CD14-positive monocyte (primary cell): ENCODE measurements at regions not wholly inside any gene's neighbourhood (a gene's known extent, or its start where the extent isn't known, plus 50 kb on each side); places are given as distances from the start of the nearest gene placed in this dataset.

Experiments used
- DNase-seq, 3 donors: peaks; one replicate each; pipeline ENCODE4 v3.0.0-alpha.2; 2011 to 2022
- H2AFZ ChIP-seq: 2 replicates; pipeline ENCODE4 v1.6.0; 2012; ENCODE audit warnings: mild to moderate bottlenecking, low read depth, low read length, inconsistent platforms; ENCODE audit not compliant: insufficient read depth, poor library complexity, severe bottlenecking
- H3K27ac ChIP-seq, 2 donors: 1 replicate in 1 of 2; 2 replicates in 1 of 2; pipeline ENCODE4 v1.5.1; 2012 to 2013; ENCODE audit warnings: low read length in 2 of 2, control low read depth in 1 of 2, inconsistent platforms in 1 of 2, low read depth in 1 of 2, mild to moderate bottlenecking in 1 of 2
- H3K27me3 ChIP-seq, 2 donors: one replicate each; pipeline versions ENCODE4 v1.6.0 to v1.6.1; 2011 to 2013; ENCODE audit warnings: low read length in 2 of 2; ENCODE audit not compliant: control insufficient read depth in 2 of 2, insufficient read depth in 2 of 2
- H3K36me3 ChIP-seq, 2 donors: replicated peaks in 1 of 2; 1 replicate in 1 of 2; 2 replicates in 1 of 2; pipeline versions ENCODE4 v1.5.1 to v1.6.1; 2012 to 2013; ENCODE audit warnings: low read length in 2 of 2, control low read depth in 1 of 2, inconsistent platforms in 1 of 2, mild to moderate bottlenecking in 1 of 2; ENCODE audit not compliant: insufficient read depth in 2 of 2, control insufficient read depth in 1 of 2
- H3K4me1 ChIP-seq, 2 donors: 1 replicate in 1 of 2; 2 replicates in 1 of 2; pipeline versions ENCODE4 v1.5.1 to v1.6.1; 2012 to 2013; ENCODE audit warnings: low read length in 2 of 2, control low read depth in 1 of 2, inconsistent platforms in 1 of 2, mild to moderate bottlenecking in 1 of 2, moderate library complexity in 1 of 2; ENCODE audit not compliant: insufficient read depth in 2 of 2, control insufficient read depth in 1 of 2
- H3K4me2 ChIP-seq: replicated peaks from 2 replicates; pipeline ENCODE3; 2012; ENCODE audit warnings: low read length, moderate library complexity, mild to moderate bottlenecking; ENCODE audit not compliant: poor library complexity, severe bottlenecking; ENCODE audit errors: extremely low read depth
- H3K4me3 ChIP-seq, 3 experiments: fragments of 200-600 bp in 1 of 3; sonication (generic) in 1 of 3; replicated peaks in 1 of 3; 1 replicate in 2 of 3; 2 replicates in 1 of 3; pipeline ENCODE4 v1.5.1; 2011 to 2013; ENCODE audit warnings: low read length in 3 of 3, mild to moderate bottlenecking in 3 of 3, control low read depth in 2 of 3, low read depth in 2 of 3, inconsistent platforms in 1 of 3, moderate library complexity in 1 of 3
- H3K79me2 ChIP-seq: 2 replicates; pipeline ENCODE4 v1.6.0; 2012; ENCODE audit warnings: mild to moderate bottlenecking, control low read depth, inconsistent platforms, low read length, moderate library complexity; ENCODE audit not compliant: insufficient read depth
- H3K9ac ChIP-seq: 2 replicates; pipeline ENCODE4 v1.6.0; 2017; ENCODE audit warnings: low read length, mild to moderate bottlenecking; ENCODE audit not compliant: insufficient read depth, poor library complexity, severe bottlenecking
- H3K9me3 ChIP-seq, 2 donors: replicated peaks in 1 of 2; 1 replicate in 1 of 2; 2 replicates in 1 of 2; pipeline versions ENCODE4 v1.5.1 to v1.6.1; 2012 to 2013; ENCODE audit warnings: low read length in 2 of 2, control low read depth in 1 of 2; ENCODE audit not compliant: control insufficient read depth in 1 of 2, insufficient read depth in 1 of 2
- H4K20me1 ChIP-seq: 2 replicates; pipeline ENCODE4 v1.6.0; 2012; ENCODE audit warnings: mild to moderate bottlenecking, low read length, control low read depth, moderate library complexity; ENCODE audit not compliant: insufficient read depth
- H3K27ac Mint-ChIP-seq, 7 donors: one replicate each; pipeline ENCODE4 v1.8.0; 2020; ENCODE audit warnings: mild to moderate bottlenecking in 7 of 7, mixed read lengths in 7 of 7, moderate library complexity in 6 of 7, inconsistent platforms in 2 of 7
- H3K27me3 Mint-ChIP-seq, 3 donors: one replicate each; pipeline ENCODE4 v1.8.0; 2021 to 2022; ENCODE audit warnings: low read depth in 3 of 3, mild to moderate bottlenecking in 3 of 3, mixed read lengths in 3 of 3, moderate library complexity in 3 of 3, inconsistent platforms in 1 of 3
- H3K36me3 Mint-ChIP-seq, 2 donors: one replicate each; pipeline ENCODE4 v1.8.0; 2020; ENCODE audit warnings: mixed read lengths in 2 of 2, inconsistent platforms in 1 of 2, mild to moderate bottlenecking in 1 of 2
- H3K4me1 Mint-ChIP-seq: one replicate; pipeline ENCODE4 v1.8.0; 2020; ENCODE audit warnings: mild to moderate bottlenecking, mixed read lengths
- H3K4me3 Mint-ChIP-seq, 2 donors: one replicate each; pipeline ENCODE4 v1.8.0; 2020; ENCODE audit warnings: mild to moderate bottlenecking in 2 of 2, mixed read lengths in 2 of 2, moderate library complexity in 1 of 2
- H3K9me3 Mint-ChIP-seq, 7 donors: one replicate each; pipeline ENCODE4 v1.8.0; 2020 to 2022; ENCODE audit warnings: mixed read lengths in 7 of 7, mild to moderate bottlenecking in 6 of 7, moderate library complexity in 6 of 7, inconsistent platforms in 2 of 7
- CTCF ChIP-seq: fragments of 200-600 bp; IDR thresholded peaks from one replicate; pipeline ENCODE4 v1.8.0; 2022; ENCODE audit warnings: antibody characterized with exemption, mild to moderate bottlenecking
- WGBS: methylation state at CpG from one replicate; pipeline ENCODE4 v1.1.5; 2013; ENCODE audit warnings: missing lambda C conversion rate; ENCODE audit not compliant: insufficient coverage; 5-methylcytosine and 5-hydroxymethylcytosine counted together
- intact Hi-C, 2 donors: fragments of 100-400 bp; cut with micrococcal nuclease; formaldehyde crosslinking; loops; one replicate each; pipeline versions ENCODE4 v1.15.0 to v1.15.1; 2023

GRCh38 chr18:2192562-2192961 is 378.7 kb downstream of the METTL4 start:
- Histone ChIP-seq H3K79me2 (no peaks in the 10 kb centered on the region), H3K27ac (no peak overlapping the region), H2AFZ (no peak overlapping the region), H3K36me3 (no peaks in the 10 kb centered on the region), H3K4me2 (no peak overlapping the region), H3K9me3 (peaks cover 0 to 8% of the 10 kb centered on the region in 2 donors), H3K4me1 (no peaks in the 10 kb centered on the region), H3K4me3 (no peak overlapping the region), H3K27me3 (no peaks in the 10 kb centered on the region), H3K9ac (no peak overlapping the region), H4K20me1 (no peaks in the 10 kb centered on the region)
- H3K27ac Mint-ChIP-seq = no peak overlapping the region
- peaks cover 4 to 17% (median 6%) of the 10 kb centered on the region in 7 donors for H3K9me3 Mint-ChIP-seq
- H3K4me1 Mint-ChIP-seq = no peaks in the 10 kb centered on the region
- no peak for DNase-seq
- intact Hi-C loops = no loop called here
- H3K27me3 Mint-ChIP-seq = no peaks in the 10 kb centered on the region
- TF ChIP-seq CTCF = no peak
- no peak overlapping the region for H3K4me3 Mint-ChIP-seq
- WGBS = no CpG with 5 or more reads among the region's 4 CpGs
- H3K36me3 Mint-ChIP-seq = no peaks in the 10 kb centered on the region

DNA sequence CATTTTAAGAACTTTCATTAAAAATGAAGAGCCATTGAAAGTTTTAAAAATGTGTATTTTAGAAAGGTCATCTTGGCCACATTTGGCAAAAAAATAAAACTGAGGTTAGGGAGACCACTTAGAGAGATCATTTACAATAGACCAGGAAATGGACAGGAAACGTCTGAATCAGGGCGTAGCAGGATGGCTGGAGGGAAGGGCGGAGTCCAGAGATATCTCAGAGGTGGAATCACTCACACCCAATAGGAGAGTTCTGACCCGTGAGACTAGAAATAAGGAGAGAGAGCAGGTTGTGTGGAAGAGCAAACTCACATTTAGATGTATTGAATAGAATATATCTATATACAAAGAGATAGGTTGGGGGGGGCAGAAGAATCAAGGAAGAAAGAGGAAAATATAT is 373.4 kb downstream of the METTL4 start:
- Histone ChIP-seq H3K4me2 (no peak overlapping the region), H3K4me1 (no peaks in the 10 kb centered on the region), H3K9me3 (peaks cover 0 to 2% of the 10 kb centered on the region in 2 donors), H3K4me3 (no peak overlapping the region), H4K20me1 (no peaks in the 10 kb centered on the region), H3K27me3 (no peaks in the 10 kb centered on the region), H3K9ac (no peak overlapping the region), H3K27ac (no peak overlapping the region), H3K79me2 (no peaks in the 10 kb centered on the region), H3K36me3 (no peaks in the 10 kb centered on the region), H2AFZ (no peak overlapping the region)
- TF ChIP-seq CTCF = no peak
- H3K27ac Mint-ChIP-seq = no peak overlapping the region
- WGBS = no CpG with 5 or more reads among the region's 4 CpGs
- peaks cover 2 to 10% (median 5%) of the 10 kb centered on the region in 7 donors for H3K9me3 Mint-ChIP-seq
- H3K4me3 Mint-ChIP-seq = no peak overlapping the region
- intact Hi-C loops = no loop called here
- no peak for DNase-seq
- H3K4me1 Mint-ChIP-seq = no peaks in the 10 kb centered on the region
- H3K27me3 Mint-ChIP-seq = peaks cover 0 to 2% (median 0%) of the 10 kb centered on the region in 3 donors
- no peaks in the 10 kb centered on the region for H3K36me3 Mint-ChIP-seq
